NB4 (cell line): ENCODE measurements at regions not wholly inside any gene's neighbourhood (a gene's known extent, or its start where the extent isn't known, plus 50 kb on each side); places are given as distances from the start of the nearest gene placed in this dataset.

Experiments
- DNase-seq: peaks from one replicate; pipeline ENCODE4 v3.0.0; 2010; ENCODE audit warnings: low read depth
- H3K4me3 ChIP-seq: one replicate; pipeline ENCODE4 v1.5.1; 2011; ENCODE audit warnings: mild to moderate bottlenecking, low read depth, low read length, moderate library complexity
- CTCF ChIP-seq: IDR thresholded peaks from one replicate; pipeline ENCODE4 v1.5.1; 2012; ENCODE audit warnings: low read depth, low read length
- MAX ChIP-seq: IDR thresholded peaks from 2 replicates; pipeline ENCODE4 v1.6.1; 2011; ENCODE audit warnings: low read depth, low read length
- MYC ChIP-seq: IDR thresholded peaks from 2 replicates; pipeline ENCODE4 v1.6.1; 2011; ENCODE audit warnings: low read depth, low read length
- POLR2A ChIP-seq: IDR thresholded peaks from 2 replicates; pipeline ENCODE4 v1.6.1; 2011; ENCODE audit warnings: mild to moderate bottlenecking; ENCODE audit not compliant: insufficient read length; ENCODE audit errors: extremely low read depth

- H3K4me3 ChIP-seq, result no peak overlapping the region
- DNase-seq, result no peak
- TF ChIP-seq POLR2A (no peak), CTCF (no peak), MYC (no peak), MAX (no peak)
Observed at GRCh38 chr11:92855607-92856405, 113.6 kb upstream of the MTNR1B start.

GRCh38 chr11:92857407-92857806 is 112.0 kb upstream of the MTNR1B start:
- TF ChIP-seq CTCF (no peak), POLR2A (no peak), MAX (no peak), MYC (no peak)
- no peak overlapping the region for H3K4me3 ChIP-seq
- no peak for DNase-seq

GRCh38 chr11:92859156-92859690 is 110.2 kb upstream of the MTNR1B start:
- no peak for DNase-seq
- no peak for TF ChIP-seq MAX
- TF ChIP-seq MYC, result no peak
- no peak for TF ChIP-seq CTCF
- TF ChIP-seq POLR2A, result no peak
- H3K4me3 ChIP-seq, result no peak overlapping the region

GRCh38 chr11:92861634-92862033 is 107.8 kb upstream of the MTNR1B start:
- H3K4me3 ChIP-seq, result no peak overlapping the region
- TF ChIP-seq MAX (no peak), MYC (no peak), CTCF (no peak), POLR2A (no peak)
- no peak for DNase-seq

GRCh38 chr11:92865352-92865751 is 104.1 kb upstream of the MTNR1B start:
- TF ChIP-seq POLR2A (no peak), CTCF (no peak), MYC (no peak), MAX (no peak)
- H3K4me3 ChIP-seq, result no peak overlapping the region
- no peak for DNase-seq
